Loucy (cell line): ENCODE measurements at regions not wholly inside any gene's neighbourhood (a gene's known extent, or its start where the extent isn't known, plus 50 kb on each side); places are given as distances from the start of the nearest gene placed in this dataset.

Source experiments
- EZH2phosphoT487 ChIP-seq: fragments of 200-600 bp; IDR thresholded peaks from 2 replicates; pipeline ENCODE4 v1.6.1; 2018; ENCODE audit warnings: antibody characterized with exemption, mild to moderate bottlenecking, moderate library complexity, borderline replicate concordance
- TF ChIP-seq, protein P1 (sequence below): fragments of 200-600 bp; sonication (generic); conservative IDR thresholded peaks from 2 replicates; pipeline ENCODE4 v1.5.1; 2014; ENCODE audit warnings: mild to moderate bottlenecking, antibody characterized with exemption, low read length

DNA sequence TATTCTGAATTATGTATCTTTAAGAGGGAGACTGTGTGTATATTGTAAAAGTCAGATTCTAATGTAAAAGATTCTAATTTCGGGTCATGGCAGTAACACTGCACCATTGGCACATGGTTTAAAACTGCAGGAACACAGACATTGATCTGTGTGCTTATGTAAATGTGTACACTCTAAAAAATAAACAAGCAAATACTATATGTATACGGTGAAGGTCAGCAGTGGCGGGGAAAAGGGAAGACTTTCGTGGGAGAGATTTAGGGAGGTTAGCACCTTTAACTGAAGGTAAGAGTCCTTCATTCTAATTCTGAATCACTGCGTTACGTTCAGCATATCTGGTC lies 157.8 kb upstream of the FAM20A start:
- TF ChIP-seq, protein P1, sequence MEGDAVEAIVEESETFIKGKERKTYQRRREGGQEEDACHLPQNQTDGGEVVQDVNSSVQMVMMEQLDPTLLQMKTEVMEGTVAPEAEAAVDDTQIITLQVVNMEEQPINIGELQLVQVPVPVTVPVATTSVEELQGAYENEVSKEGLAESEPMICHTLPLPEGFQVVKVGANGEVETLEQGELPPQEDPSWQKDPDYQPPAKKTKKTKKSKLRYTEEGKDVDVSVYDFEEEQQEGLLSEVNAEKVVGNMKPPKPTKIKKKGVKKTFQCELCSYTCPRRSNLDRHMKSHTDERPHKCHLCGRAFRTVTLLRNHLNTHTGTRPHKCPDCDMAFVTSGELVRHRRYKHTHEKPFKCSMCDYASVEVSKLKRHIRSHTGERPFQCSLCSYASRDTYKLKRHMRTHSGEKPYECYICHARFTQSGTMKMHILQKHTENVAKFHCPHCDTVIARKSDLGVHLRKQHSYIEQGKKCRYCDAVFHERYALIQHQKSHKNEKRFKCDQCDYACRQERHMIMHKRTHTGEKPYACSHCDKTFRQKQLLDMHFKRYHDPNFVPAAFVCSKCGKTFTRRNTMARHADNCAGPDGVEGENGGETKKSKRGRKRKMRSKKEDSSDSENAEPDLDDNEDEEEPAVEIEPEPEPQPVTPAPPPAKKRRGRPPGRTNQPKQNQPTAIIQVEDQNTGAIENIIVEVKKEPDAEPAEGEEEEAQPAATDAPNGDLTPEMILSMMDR: no peak
- TF ChIP-seq EZH2phosphoT487: no peak
